Mesothelial cell of epicardium (in vitro differentiated cells): ENCODE measurements at regions not wholly inside any gene's neighbourhood (a gene's known extent, or its start where the extent isn't known, plus 50 kb on each side); places are given as distances from the start of the nearest gene placed in this dataset.

Experiments used
- DNase-seq, 2 experiments: peaks; one replicate each; pipeline ENCODE4 v3.0.0; 2021; ENCODE audit warnings: low spot score in 2 of 2; ENCODE audit not compliant: unreplicated experiment in 2 of 2
- H3K27ac Mint-ChIP-seq: 2 replicates; pipeline ENCODE4 v1.8.0; 2021; ENCODE audit warnings: mixed read lengths
- H3K27me3 Mint-ChIP-seq: 2 replicates; pipeline ENCODE4 v1.8.0; 2021; ENCODE audit warnings: low read depth, mixed read lengths
- H3K36me3 Mint-ChIP-seq: 2 replicates; pipeline ENCODE4 v1.8.0; 2021; ENCODE audit warnings: mixed read lengths
- H3K4me1 Mint-ChIP-seq: 2 replicates; pipeline ENCODE4 v1.8.0; 2021; ENCODE audit warnings: mixed read lengths
- H3K4me3 Mint-ChIP-seq: 2 replicates; pipeline ENCODE4 v1.8.0; 2021; ENCODE audit warnings: mild to moderate bottlenecking, moderate library complexity, mixed read lengths
- H3K9me3 Mint-ChIP-seq: 2 replicates; pipeline ENCODE4 v1.8.0; 2021; ENCODE audit warnings: mixed read lengths
- CTCF ChIP-seq: fragments of 200-600 bp; sonication (generic); IDR thresholded peaks from one replicate; pipeline ENCODE4 v1.5.0; 2021; ENCODE audit warnings: antibody characterized with exemption; ENCODE audit not compliant: unreplicated experiment

- peaks cover 3% of the 10 kb centered on the region for H3K9me3 Mint-ChIP-seq
- H3K27me3 Mint-ChIP-seq = no peaks in the 10 kb centered on the region
- no peak overlapping the region for H3K27ac Mint-ChIP-seq
- H3K4me3 Mint-ChIP-seq = no peak overlapping the region
- TF ChIP-seq CTCF = no peak
- H3K36me3 Mint-ChIP-seq = no peaks in the 10 kb centered on the region
- no peak for DNase-seq
- H3K4me1 Mint-ChIP-seq = peaks cover 7% of the 10 kb centered on the region
Measured at GRCh38 chr5:19044311-19044710, 943.7 kb downstream of the CDH18 start.

- no peak overlapping the region for H3K27ac Mint-ChIP-seq
- no peak for DNase-seq
- no peak overlapping the region for H3K4me3 Mint-ChIP-seq
Measured at GRCh38 chr5:19044931-19045695, 942.9 kb downstream of the CDH18 start.

GRCh38 chr5:19047277-19047676 lies 940.7 kb downstream of the CDH18 start:
- Mint-ChIP-seq H3K27ac (no peak overlapping the region), H3K4me3 (no peak overlapping the region), H3K27me3 (no peaks in the 10 kb centered on the region), H3K9me3 (peaks cover 3% of the 10 kb centered on the region), H3K36me3 (no peaks in the 10 kb centered on the region), H3K4me1 (peaks cover 7% of the 10 kb centered on the region)
- DNase-seq = no peak
- no peak for TF ChIP-seq CTCF

More at GRCh38 chr5:19044931-19045695, 942.9 kb downstream of the CDH18 start:
- Mint-ChIP-seq H3K9me3 (peaks cover 3% of the 10 kb centered on the region), H3K36me3 (no peaks in the 10 kb centered on the region), H3K27me3 (no peaks in the 10 kb centered on the region), H3K4me1 (peaks cover 7% of the 10 kb centered on the region)
- TF ChIP-seq CTCF = no peak

GRCh38 chr5:19048726-19049125 lies 939.3 kb downstream of the CDH18 start:
- DNase-seq = no peak
- no peaks in the 10 kb centered on the region for H3K27me3 Mint-ChIP-seq
- H3K4me1 Mint-ChIP-seq = peaks cover 7% of the 10 kb centered on the region
- no peak overlapping the region for H3K27ac Mint-ChIP-seq
- no peak for TF ChIP-seq CTCF
- H3K9me3 Mint-ChIP-seq = peaks cover 3% of the 10 kb centered on the region
- H3K4me3 Mint-ChIP-seq = no peak overlapping the region
- no peaks in the 10 kb centered on the region for H3K36me3 Mint-ChIP-seq

GRCh38 chr5:19058216-19058615 lies 929.8 kb downstream of the CDH18 start:
- H3K27me3 Mint-ChIP-seq = no peaks in the 10 kb centered on the region
- no peak for DNase-seq
- H3K4me1 Mint-ChIP-seq = no peaks in the 10 kb centered on the region
- TF ChIP-seq CTCF = no peak
- H3K27ac Mint-ChIP-seq = no peak overlapping the region
- no peaks in the 10 kb centered on the region for H3K36me3 Mint-ChIP-seq
- no peak overlapping the region for H3K4me3 Mint-ChIP-seq
- H3K9me3 Mint-ChIP-seq = peaks cover 9% of the 10 kb centered on the region
